Kidney (tissue), 13 donors: ENCODE measurements at regions not wholly inside any gene's neighbourhood (a gene's known extent, or its start where the extent isn't known, plus 50 kb on each side); places are given as distances from the start of the nearest gene placed in this dataset.

Experiments
- DNase-seq, 5 donors: peaks; one replicate each; pipeline ENCODE4 v3.0.0-alpha.2; 2013 to 2020
- FAIRE-seq: peaks from 2 replicates; lab custom pipeline; 2012; peaks lifted over from hg19 to GRCh38; lab: Jason Lieb, UNC
- H3K27ac ChIP-seq, 2 donors: one replicate each; pipeline ENCODE4 v1.7.0; 2013; ENCODE audit warnings: low read depth in 2 of 2, low read length in 2 of 2, inconsistent platforms in 1 of 2
- H3K27me3 ChIP-seq: one replicate; pipeline ENCODE4 v1.7.1; 2013; ENCODE audit warnings: low read length, inconsistent platforms; ENCODE audit not compliant: control insufficient read depth, insufficient read depth
- H3K36me3 ChIP-seq, 3 donors: one replicate each; pipeline versions ENCODE4 v1.7.0 to v1.7.1; 2013; ENCODE audit warnings: low read length in 3 of 3, control low read depth in 1 of 3, inconsistent platforms in 1 of 3; ENCODE audit not compliant: insufficient read depth in 3 of 3, control insufficient read depth in 2 of 3
- H3K4me1 ChIP-seq, 3 donors: one replicate each; pipeline versions ENCODE4 v1.7.0 to v1.7.1; 2013; ENCODE audit warnings: low read length in 3 of 3, inconsistent platforms in 1 of 3, low read depth in 1 of 3; ENCODE audit not compliant: control insufficient read depth in 2 of 3, insufficient read depth in 2 of 3
- H3K4me3 ChIP-seq, 3 donors: one replicate each; pipeline versions ENCODE4 v1.7.0 to v1.8.1; 2013; ENCODE audit warnings: low read length in 3 of 3, control low read depth in 1 of 3, inconsistent platforms in 1 of 3
- H3K9ac ChIP-seq, 3 donors: one replicate each; pipeline versions ENCODE4 v1.7.0 to v1.7.1; 2013; ENCODE audit warnings: low read length in 3 of 3, control low read depth in 1 of 3, inconsistent platforms in 1 of 3
- H3K9me3 ChIP-seq, 3 donors: one replicate each; pipeline versions ENCODE4 v1.7.0 to v1.7.1; 2013; ENCODE audit warnings: low read length in 3 of 3, control low read depth in 1 of 3, inconsistent platforms in 1 of 3; ENCODE audit not compliant: control insufficient read depth in 2 of 3, insufficient read depth in 1 of 3
- CTCF ChIP-seq: IDR thresholded peaks from 3 replicates; pipeline ENCODE4 v1.5.1; 2012; ENCODE audit warnings: mild to moderate bottlenecking, moderate library complexity, borderline replicate concordance; ENCODE audit not compliant: insufficient read depth; ENCODE audit errors: extremely low read depth
- intact Hi-C: fragments of 100-400 bp; cut with DNase I; formaldehyde crosslinking; loops from one replicate; pipeline ENCODE4 v1.11.1; 2022
- donor health status: control.
- donor health status: control.
- donor health status: control.
- donor health status: control.
- donor health status: control.
- donor health status: DM: yes; HTN: yes; CAD: no.
- donor health status: Normal renal cell carcinoma (clear cell type).

- intact Hi-C loops = no loop called here
- no peak for TF ChIP-seq CTCF
- no peak for FAIRE-seq
These were observed 461.0 kb downstream of the GADD45G start for GRCh38 chr9:90065851-90066250.

GRCh38 chr9:90069085-90069484 is 464.3 kb downstream of the GADD45G start:
- intact Hi-C loops = no loop called here
- Histone ChIP-seq H3K4me3 (no peak overlapping the region), H3K36me3 (no peaks in the 10 kb centered on the region), H3K4me1 (no peaks in the 10 kb centered on the region), H3K9me3 (no peaks in the 10 kb centered on the region), H3K9ac (no peak overlapping the region), H3K27ac (no peak overlapping the region), H3K27me3 (no peaks in the 10 kb centered on the region)
- no peak for DNase-seq
- TF ChIP-seq CTCF = no peak
- FAIRE-seq = no peak

More at GRCh38 chr9:90065851-90066250, 461.0 kb downstream of the GADD45G start:
- no peak overlapping the region for H3K4me3 ChIP-seq
- H3K9ac ChIP-seq = no peak overlapping the region
- DNase-seq = no peak
- no peak overlapping the region for H3K27ac ChIP-seq
- no peaks in the 10 kb centered on the region for H3K9me3 ChIP-seq
- no peaks in the 10 kb centered on the region for H3K4me1 ChIP-seq
- no peaks in the 10 kb centered on the region for H3K27me3 ChIP-seq
- no peaks in the 10 kb centered on the region for H3K36me3 ChIP-seq

- no peak overlapping the region for H3K4me3 ChIP-seq
- H3K27me3 ChIP-seq = no peaks in the 10 kb centered on the region
- H3K9ac ChIP-seq = no peak overlapping the region
- no peak for TF ChIP-seq CTCF
- intact Hi-C loops = no loop called here
- H3K36me3 ChIP-seq = no peaks in the 10 kb centered on the region
- FAIRE-seq (no peak), DNase-seq (no peak)
- no peaks in the 10 kb centered on the region for H3K9me3 ChIP-seq
- H3K27ac ChIP-seq = no peak overlapping the region
- H3K4me1 ChIP-seq = no peaks in the 10 kb centered on the region
These were observed 465.2 kb downstream of the GADD45G start for GRCh38 chr9:90070056-90070455.

- Histone ChIP-seq H3K36me3 (no peaks in the 10 kb centered on the region), H3K9ac (no peak overlapping the region), H3K9me3 (no peaks in the 10 kb centered on the region), H3K27ac (no peak overlapping the region), H3K4me3 (no peak overlapping the region), H3K4me1 (no peaks in the 10 kb centered on the region), H3K27me3 (no peaks in the 10 kb centered on the region)
- intact Hi-C loops = no loop called here
- DNase-seq = no peak
- no peak for TF ChIP-seq CTCF
- FAIRE-seq = no peak
These were observed 465.7 kb downstream of the GADD45G start for GRCh38 chr9:90070469-90070868.
